Memory B cell (primary cell): ENCODE measurements at regions not wholly inside any gene's neighbourhood (a gene's known extent, or its start where the extent isn't known, plus 50 kb on each side); places are given as distances from the start of the nearest gene placed in this dataset.

Source experiments
- ATAC-seq: fragments of 150-1000 bp; cut with Tn5 transposase; 2 replicates; pipeline ENCODE4 v1.10.0; 2021; ENCODE audit warnings: low read depth, mild to moderate bottlenecking, moderate library complexity
- DNase-seq, 2 donors: peaks; one replicate each; pipeline ENCODE4 v3.0.0; 2022; ENCODE audit warnings: low spot score in 2 of 2
- H3K27ac Mint-ChIP-seq: one replicate; pipeline ENCODE4 v1.8.0; 2022; ENCODE audit warnings: mild to moderate bottlenecking, moderate library complexity, mixed read lengths
- H3K27me3 Mint-ChIP-seq: one replicate; pipeline ENCODE4 v1.8.0; 2022; ENCODE audit warnings: mixed read lengths
- H3K36me3 Mint-ChIP-seq: one replicate; pipeline ENCODE4 v1.8.0; 2022; ENCODE audit warnings: mild to moderate bottlenecking, mixed read lengths
- H3K4me1 Mint-ChIP-seq: one replicate; pipeline ENCODE4 v1.8.0; 2022; ENCODE audit warnings: mixed read lengths
- H3K4me3 Mint-ChIP-seq: one replicate; pipeline ENCODE4 v1.8.0; 2022; ENCODE audit warnings: mild to moderate bottlenecking, moderate library complexity, mixed read lengths
- H3K9me3 Mint-ChIP-seq: one replicate; pipeline ENCODE4 v1.8.0; 2022; ENCODE audit warnings: mixed read lengths

DNA sequence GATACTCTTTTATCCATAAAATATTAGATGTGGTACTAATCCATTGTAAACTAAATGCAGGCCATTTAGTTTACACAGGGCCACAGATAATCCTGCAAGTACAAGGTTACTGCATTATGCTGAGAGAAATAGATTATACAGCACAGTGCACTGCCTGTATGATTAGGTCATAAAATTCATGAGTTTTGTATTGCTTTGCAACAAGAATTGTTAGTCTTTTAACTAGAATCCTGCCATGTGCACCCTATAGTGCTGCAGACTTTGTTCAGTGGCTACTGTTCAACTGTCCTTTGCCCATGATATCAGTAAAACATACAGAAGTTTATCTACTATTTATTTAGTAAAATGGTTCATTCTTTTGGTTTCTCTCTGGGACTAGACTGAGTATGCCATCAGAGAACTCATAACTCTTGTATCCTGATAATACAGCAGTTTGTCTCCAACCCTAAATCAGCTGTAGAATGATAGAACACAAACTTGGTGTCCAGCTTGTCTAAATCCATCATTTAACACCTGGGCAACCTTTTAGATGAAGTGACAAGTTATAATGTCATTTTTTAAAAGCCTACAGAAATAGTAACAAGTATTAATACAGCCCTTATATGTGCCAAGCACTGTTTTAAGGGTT lies 291.2 kb downstream of the TMEM167A start:
- no peaks in the 10 kb centered on the region for H3K9me3 Mint-ChIP-seq
- no peaks in the 10 kb centered on the region for H3K27me3 Mint-ChIP-seq
- H3K36me3 Mint-ChIP-seq, result no peaks in the 10 kb centered on the region
- no peaks in the 10 kb centered on the region for H3K4me1 Mint-ChIP-seq
- ATAC-seq, result no peak
- DNase-seq, result no peak
- H3K27ac Mint-ChIP-seq, result no peak overlapping the region
- no peak overlapping the region for H3K4me3 Mint-ChIP-seq

DNA sequence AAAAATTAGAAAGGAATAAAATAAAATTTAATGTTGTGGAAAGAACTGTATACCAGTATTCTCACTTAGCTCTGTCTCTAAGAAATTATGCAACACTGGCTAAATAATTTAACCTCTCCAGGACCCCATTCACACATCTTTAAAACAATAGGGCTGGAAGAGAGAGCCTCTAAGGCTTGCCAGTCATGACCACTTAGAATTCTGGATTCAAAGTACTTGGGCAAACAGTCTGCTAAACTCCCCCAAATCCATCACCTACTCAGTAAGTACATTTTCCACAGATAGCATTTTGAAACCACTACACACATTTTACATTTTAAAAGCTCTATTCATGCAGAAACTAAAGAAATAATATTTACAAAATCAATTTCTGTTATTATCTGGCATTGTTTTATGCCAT lies 291.7 kb downstream of the TMEM167A start:
- no peaks in the 10 kb centered on the region for H3K9me3 Mint-ChIP-seq
- ATAC-seq, result no peak
- no peaks in the 10 kb centered on the region for H3K4me1 Mint-ChIP-seq
- H3K4me3 Mint-ChIP-seq, result no peak overlapping the region
- no peaks in the 10 kb centered on the region for H3K27me3 Mint-ChIP-seq
- DNase-seq, result no peak
- no peaks in the 10 kb centered on the region for H3K36me3 Mint-ChIP-seq
- H3K27ac Mint-ChIP-seq, result no peak overlapping the region

DNA sequence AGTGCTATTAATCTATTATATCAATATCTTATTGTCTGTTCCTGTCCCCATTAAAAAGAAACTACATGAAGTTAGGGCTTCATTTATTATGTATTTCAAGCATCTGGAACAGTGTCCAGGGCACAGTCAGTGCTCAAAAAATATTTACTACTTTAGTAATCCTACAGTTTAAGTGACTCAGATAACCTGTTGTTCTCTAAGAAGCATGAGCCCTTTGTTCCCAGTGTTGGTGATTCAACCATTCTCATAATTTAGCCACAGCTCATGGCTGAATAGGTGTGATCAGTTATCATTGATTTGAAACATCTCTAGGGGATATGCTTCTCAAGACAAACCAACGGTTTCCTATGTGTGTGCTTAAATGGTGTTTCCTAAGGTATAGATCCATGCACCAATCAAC lies 292.7 kb downstream of the TMEM167A start:
- Mint-ChIP-seq H3K9me3 (no peaks in the 10 kb centered on the region), H3K36me3 (no peaks in the 10 kb centered on the region), H3K4me1 (no peaks in the 10 kb centered on the region), H3K27me3 (no peaks in the 10 kb centered on the region), H3K4me3 (no peak overlapping the region), H3K27ac (no peak overlapping the region)
- ATAC-seq (no peak), DNase-seq (no peak)

DNA sequence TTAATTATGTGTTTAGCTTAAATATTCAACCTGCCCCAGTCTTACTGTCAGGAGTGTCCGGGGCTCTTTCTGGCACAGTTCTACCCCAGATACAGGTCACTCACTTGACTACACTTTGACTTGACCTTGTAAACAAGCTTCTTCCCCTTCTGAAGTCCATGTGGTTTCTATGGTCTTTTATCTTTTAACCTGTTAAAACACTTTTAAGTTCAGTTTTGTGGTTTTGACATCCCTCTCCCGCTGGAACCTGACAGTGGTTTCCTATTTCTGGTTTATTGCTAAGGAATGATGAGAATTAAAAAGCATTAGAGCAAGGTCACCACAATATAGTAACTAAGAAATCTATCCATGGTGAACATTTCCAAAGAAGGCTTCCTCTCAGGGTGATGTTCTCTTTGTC lies 300.1 kb downstream of the TMEM167A start:
- Mint-ChIP-seq H3K9me3 (no peaks in the 10 kb centered on the region), H3K27ac (no peak overlapping the region), H3K36me3 (no peaks in the 10 kb centered on the region), H3K4me3 (no peak overlapping the region), H3K4me1 (no peaks in the 10 kb centered on the region), H3K27me3 (peaks cover 3% of the 10 kb centered on the region)
- no peak for ATAC-seq
- no peak for DNase-seq

DNA sequence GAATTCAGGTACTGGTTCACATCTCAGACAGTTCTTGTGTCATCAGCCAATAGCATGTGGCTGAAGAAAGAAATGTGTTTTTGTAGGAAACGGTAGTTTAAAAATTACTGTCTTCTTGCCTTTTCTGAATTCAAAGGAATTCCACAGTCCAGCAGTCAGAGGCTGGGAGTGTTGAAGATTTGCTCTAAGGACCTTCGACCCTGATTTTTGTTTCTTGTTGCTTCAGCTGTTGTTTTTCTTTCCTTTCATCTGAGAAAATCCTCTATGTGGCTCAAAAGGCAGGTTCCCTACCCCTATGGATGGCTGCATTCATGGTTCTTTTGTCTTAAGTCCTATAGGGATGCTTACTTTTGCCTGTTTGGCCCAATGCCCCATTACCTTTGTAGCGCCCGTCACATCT lies 304.9 kb downstream of the TMEM167A start:
- Mint-ChIP-seq H3K4me3 (no peak overlapping the region), H3K27me3 (peaks cover 3% of the 10 kb centered on the region), H3K9me3 (peaks cover 3% of the 10 kb centered on the region), H3K27ac (no peak overlapping the region), H3K36me3 (no peaks in the 10 kb centered on the region), H3K4me1 (no peaks in the 10 kb centered on the region)
- DNase-seq, result no peak
- ATAC-seq, result no peak

DNA sequence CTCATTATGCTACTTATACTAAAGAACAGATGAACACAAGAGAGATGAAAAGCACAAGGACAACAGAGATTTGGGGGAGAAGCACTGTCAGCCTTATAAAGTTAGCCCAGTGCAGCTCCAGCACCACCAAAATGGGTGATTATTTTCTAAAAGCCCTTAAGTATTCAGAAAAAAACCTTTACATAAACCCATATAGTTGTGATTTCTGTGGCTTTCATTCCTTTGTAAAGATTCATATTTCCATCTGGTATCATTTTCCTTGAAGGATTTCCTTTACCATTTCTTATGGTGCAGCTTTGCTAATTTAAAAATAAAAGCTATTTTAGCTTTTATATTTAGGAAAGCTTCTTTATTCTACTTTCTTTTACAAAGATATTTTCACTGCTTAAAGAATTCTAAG lies 311.0 kb downstream of the TMEM167A start:
- H3K4me1 Mint-ChIP-seq, result no peaks in the 10 kb centered on the region
- H3K4me3 Mint-ChIP-seq, result no peak overlapping the region
- no peaks in the 10 kb centered on the region for H3K27me3 Mint-ChIP-seq
- H3K9me3 Mint-ChIP-seq, result peaks cover 3% of the 10 kb centered on the region
- H3K36me3 Mint-ChIP-seq, result no peaks in the 10 kb centered on the region
- H3K27ac Mint-ChIP-seq, result no peak overlapping the region
- DNase-seq, result no peak
- ATAC-seq, result no peak

DNA sequence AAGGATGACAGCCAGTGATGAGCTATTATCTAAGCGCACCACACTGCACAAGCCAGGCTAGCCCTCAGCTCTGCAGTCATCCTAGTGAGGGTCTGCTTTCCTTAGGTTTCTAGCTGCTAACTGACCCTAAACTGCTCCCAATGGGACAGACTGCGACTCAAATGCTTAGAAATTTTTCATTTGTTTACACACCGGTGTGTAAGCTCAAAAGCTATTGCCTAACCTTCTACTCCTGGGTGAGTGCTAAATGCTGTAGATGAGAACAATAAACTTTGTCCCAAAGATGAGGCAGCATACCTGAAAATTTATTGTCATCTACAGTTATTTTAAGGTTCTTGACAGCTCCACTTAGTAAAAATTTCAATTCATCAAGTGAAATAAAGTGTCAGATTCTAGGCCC lies 311.4 kb downstream of the TMEM167A start:
- H3K36me3 Mint-ChIP-seq, result no peaks in the 10 kb centered on the region
- no peaks in the 10 kb centered on the region for H3K4me1 Mint-ChIP-seq
- no peak for DNase-seq
- H3K27ac Mint-ChIP-seq, result no peak overlapping the region
- H3K4me3 Mint-ChIP-seq, result no peak overlapping the region
- H3K27me3 Mint-ChIP-seq, result no peaks in the 10 kb centered on the region
- ATAC-seq, result no peak
- peaks cover 3% of the 10 kb centered on the region for H3K9me3 Mint-ChIP-seq

DNA sequence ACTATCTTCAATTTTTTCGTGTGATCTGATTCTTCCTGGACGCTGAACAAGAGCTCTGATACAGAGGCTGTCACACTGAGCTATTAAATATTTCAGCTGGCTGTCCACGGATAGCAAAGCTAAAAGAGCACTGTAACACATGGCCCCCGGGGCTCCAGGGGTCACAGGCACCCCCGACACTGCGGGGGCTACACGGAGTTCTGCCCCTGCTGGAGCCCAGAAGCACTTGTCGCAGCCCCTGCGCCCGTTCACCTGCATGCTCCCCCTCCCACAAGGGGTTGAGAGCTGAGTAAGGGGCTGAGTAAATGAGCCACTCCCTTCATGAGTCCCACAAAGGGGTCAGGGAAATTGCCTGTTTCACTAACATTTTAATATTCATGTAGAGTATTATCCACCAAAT lies 316.3 kb downstream of the TMEM167A start:
- Mint-ChIP-seq H3K27ac (no peak overlapping the region), H3K4me3 (no peak overlapping the region), H3K27me3 (no peaks in the 10 kb centered on the region), H3K9me3 (no peaks in the 10 kb centered on the region), H3K4me1 (no peaks in the 10 kb centered on the region), H3K36me3 (no peaks in the 10 kb centered on the region)
- DNase-seq, result no peak
- no peak for ATAC-seq

DNA sequence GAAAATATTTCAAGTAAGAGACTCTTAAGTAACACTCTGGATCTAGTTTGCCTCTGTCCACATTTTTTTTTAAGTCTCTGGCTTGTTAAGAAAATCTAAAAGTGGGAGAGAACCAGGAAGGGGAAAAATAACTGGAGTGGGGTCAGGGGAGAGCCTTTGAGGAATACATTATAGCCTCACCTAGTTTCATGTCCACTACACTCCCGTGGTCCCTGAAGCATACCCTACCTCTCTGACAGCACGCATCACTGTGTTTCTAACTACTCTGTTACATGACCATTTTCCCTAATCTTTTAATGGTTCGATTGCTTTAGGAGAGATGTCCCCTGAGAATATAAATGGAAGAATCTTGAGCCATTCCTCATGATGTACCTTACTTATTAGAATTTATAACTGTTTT lies 318.3 kb downstream of the TMEM167A start:
- no peaks in the 10 kb centered on the region for H3K27me3 Mint-ChIP-seq
- DNase-seq (no peak), ATAC-seq (no peak)
- no peak overlapping the region for H3K27ac Mint-ChIP-seq
- H3K36me3 Mint-ChIP-seq, result no peaks in the 10 kb centered on the region
- no peaks in the 10 kb centered on the region for H3K4me1 Mint-ChIP-seq
- H3K4me3 Mint-ChIP-seq, result no peak overlapping the region
- peaks cover 2% of the 10 kb centered on the region for H3K9me3 Mint-ChIP-seq

DNA sequence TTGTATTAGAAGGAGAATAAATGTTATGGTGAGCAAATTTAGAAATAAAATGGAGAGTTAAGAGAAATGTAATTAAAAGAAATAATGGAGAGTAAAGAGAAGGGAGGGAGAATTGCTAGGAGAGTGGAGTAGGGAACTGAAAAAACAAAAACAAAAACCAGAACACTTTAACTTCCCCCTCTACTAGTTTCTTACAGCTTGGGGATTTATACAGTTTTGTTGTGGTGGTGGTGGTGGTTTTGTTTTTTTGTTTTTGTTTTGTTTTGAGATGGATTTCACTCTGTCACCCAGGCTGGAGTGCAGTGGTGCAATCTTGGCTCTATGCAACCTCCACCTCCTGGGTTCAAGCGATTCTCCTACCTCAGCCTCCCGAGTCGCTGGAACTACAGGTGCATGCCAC lies 322.4 kb downstream of the TMEM167A start:
- Mint-ChIP-seq H3K36me3 (no peaks in the 10 kb centered on the region), H3K27ac (no peak overlapping the region), H3K9me3 (peaks cover 2% of the 10 kb centered on the region), H3K4me3 (no peak overlapping the region), H3K4me1 (no peaks in the 10 kb centered on the region), H3K27me3 (no peaks in the 10 kb centered on the region)
- ATAC-seq (no peak), DNase-seq (no peak)

DNA sequence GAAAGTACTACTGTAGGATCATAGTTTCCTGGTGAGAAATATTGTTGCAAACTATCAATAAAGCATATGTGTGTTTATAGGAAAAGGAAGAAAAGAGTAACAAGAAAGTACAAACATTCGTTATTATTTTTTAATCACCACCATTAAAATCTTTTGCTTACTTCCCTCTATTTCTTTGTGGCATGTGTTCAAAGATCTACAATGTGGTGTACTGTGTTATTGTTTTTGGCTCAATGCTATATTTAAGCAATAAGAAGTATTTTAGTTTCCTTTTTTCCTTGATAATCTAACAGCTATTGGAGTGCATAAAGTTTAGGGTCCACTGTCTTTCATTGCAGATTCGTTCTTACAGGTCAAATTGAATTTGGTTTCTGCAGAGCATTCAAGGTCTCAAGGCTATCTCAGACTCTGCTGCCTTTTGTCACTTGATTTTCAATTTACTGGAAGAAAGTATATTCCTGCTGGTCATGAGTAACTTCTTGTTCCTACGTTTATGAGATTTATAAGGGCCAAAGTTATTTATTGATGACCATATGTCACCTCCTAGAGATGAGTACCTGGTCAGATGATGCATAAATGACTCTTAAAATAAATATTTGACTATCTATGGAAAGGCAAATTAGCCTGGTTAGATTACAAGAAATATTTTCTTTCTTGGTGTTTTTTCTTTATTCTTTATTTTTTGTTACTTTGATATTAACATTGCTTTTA lies 323.0 kb downstream of the TMEM167A start:
- ATAC-seq (no peak), DNase-seq (no peak)
- no peaks in the 10 kb centered on the region for H3K36me3 Mint-ChIP-seq
- H3K27ac Mint-ChIP-seq, result no peak overlapping the region
- no peak overlapping the region for H3K4me3 Mint-ChIP-seq
- no peaks in the 10 kb centered on the region for H3K27me3 Mint-ChIP-seq
- no peaks in the 10 kb centered on the region for H3K4me1 Mint-ChIP-seq
- peaks cover 2% of the 10 kb centered on the region for H3K9me3 Mint-ChIP-seq

DNA sequence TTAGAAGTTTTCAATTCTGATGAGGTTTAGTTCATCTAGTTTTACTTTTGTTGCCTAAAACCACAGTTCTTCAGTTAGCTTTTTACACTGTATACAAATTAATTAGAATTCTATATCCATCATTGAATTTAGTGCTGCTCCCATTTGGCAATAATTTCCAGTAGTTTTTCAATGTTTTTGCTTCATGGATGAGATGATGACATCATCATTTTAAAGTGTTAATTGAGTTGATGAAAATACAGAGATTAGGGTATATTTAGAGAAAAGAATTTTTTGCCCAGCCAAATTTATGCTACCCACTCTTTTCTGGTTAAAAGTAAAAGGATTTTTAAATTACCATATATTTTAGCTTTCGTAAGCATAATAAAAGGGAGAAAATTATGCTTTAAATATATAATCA lies 323.8 kb downstream of the TMEM167A start:
- no peaks in the 10 kb centered on the region for H3K4me1 Mint-ChIP-seq
- H3K36me3 Mint-ChIP-seq, result no peaks in the 10 kb centered on the region
- no peak overlapping the region for H3K4me3 Mint-ChIP-seq
- no peak overlapping the region for H3K27ac Mint-ChIP-seq
- H3K9me3 Mint-ChIP-seq, result peaks cover 2% of the 10 kb centered on the region
- no peaks in the 10 kb centered on the region for H3K27me3 Mint-ChIP-seq
- ATAC-seq, result no peak
- DNase-seq, result no peak

DNA sequence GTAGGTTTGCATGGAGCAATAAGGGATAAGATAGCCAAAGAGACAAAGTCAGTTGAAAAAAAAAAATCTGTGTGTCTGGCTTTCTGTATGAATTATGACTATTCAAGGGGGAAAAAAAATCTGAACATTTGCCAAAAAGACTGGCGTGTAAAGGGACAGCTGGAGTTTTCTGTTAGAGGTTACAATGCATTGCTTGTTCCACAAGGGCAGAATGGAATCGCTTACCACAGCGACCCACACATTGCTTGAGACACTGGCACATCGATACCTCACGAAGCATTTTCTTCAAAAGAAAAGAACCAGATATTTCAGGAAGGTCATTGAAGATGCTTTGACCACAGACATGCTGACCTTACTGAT lies 327.8 kb downstream of the TMEM167A start:
- Mint-ChIP-seq H3K4me1 (no peaks in the 10 kb centered on the region), H3K27ac (no peak overlapping the region), H3K9me3 (no peaks in the 10 kb centered on the region), H3K36me3 (no peaks in the 10 kb centered on the region), H3K4me3 (no peak overlapping the region), H3K27me3 (peaks cover 5% of the 10 kb centered on the region)
- ATAC-seq, result no peak
- DNase-seq, result no peak

DNA sequence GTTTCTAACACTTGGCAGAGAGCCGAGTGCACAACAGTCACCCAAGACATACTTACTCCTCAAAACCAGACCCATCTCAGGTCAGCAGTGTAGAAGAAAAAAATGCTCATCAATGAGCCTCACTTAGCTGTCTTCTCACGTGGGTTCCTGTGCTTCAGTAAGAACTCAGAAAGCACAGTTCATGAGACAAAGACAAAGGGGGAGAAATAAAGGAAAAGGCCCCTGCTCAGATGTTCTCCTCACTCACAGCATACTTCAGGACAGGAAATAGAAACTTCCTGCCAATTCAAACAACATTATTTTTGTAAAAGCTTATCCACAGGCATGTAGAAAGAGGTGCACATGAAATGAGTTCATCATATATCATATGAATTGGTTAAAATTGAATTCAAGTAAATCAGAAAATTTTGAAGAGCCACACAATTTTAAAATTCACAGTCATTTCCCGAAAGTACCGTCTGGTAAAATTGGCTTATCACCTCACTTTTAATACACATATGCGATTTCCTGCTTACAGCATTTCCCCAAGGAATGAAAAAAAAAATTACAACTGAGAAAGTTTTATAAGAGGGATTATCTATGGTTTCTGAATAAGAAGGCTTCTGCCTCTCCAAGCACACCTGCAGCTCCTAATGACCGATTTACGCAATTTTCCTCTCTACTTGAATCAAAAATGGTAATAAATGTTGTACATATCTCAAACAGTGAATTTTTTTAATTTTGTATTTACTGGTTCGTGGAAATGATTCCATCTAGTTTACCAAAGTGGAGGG lies 328.3 kb downstream of the TMEM167A start:
- no peak overlapping the region for H3K27ac Mint-ChIP-seq
- H3K27me3 Mint-ChIP-seq, result peaks cover 5% of the 10 kb centered on the region
- H3K4me3 Mint-ChIP-seq, result no peak overlapping the region
- DNase-seq (no peak), ATAC-seq (no peak)
- no peaks in the 10 kb centered on the region for H3K36me3 Mint-ChIP-seq
- no peaks in the 10 kb centered on the region for H3K4me1 Mint-ChIP-seq
- no peaks in the 10 kb centered on the region for H3K9me3 Mint-ChIP-seq

DNA sequence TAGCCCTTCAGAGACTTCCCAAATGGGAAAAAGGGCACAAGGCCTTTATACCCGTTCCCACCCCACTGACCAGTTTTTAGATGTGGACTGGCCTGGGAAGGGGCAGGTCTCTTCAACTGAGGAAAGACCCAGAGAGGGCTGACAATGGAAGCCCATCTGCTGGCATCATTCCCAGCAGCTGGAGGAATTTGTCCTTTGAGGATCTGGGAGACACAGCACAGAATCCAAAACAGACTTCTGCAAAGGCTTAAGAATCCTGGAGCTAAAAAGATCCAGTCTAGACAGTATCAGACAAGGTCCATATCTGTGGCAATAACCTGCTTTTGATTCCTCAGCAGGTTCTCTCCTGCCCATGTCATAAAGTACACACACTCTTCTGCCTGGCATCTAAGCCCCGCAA lies 329.2 kb downstream of the TMEM167A start:
- no peak for ATAC-seq
- DNase-seq, result no peak
- Mint-ChIP-seq H3K9me3 (no peaks in the 10 kb centered on the region), H3K36me3 (no peaks in the 10 kb centered on the region), H3K4me1 (no peaks in the 10 kb centered on the region), H3K27ac (no peak overlapping the region), H3K27me3 (peaks cover 5% of the 10 kb centered on the region), H3K4me3 (no peak overlapping the region)
